Activated CD4-positive, alpha-beta memory T cell treated with anti-CD3 and anti-CD28 coated beads, Interleukin-2, amount 10 ng/mL, durations not matched to agents 7 days and 5 days (primary cell): ENCODE measurements at regions not wholly inside any gene's neighbourhood (a gene's known extent, or its start where the extent isn't known, plus 50 kb on each side); places are given as distances from the start of the nearest gene placed in this dataset.
A peak's percentile ranks its signal among the peaks of the same experiment; 100 is the strongest.

Source experiments
- CTCF ChIA-PET: fragments of 350-600 bp; sonication (Branson Sonifier 250); formaldehyde crosslinking; loops from one replicate; lab custom pipeline; 2021; ENCODE audit warnings: antibody characterized with exemption, inconsistent platforms; lab: Charles Lee
- POLR2A ChIA-PET: fragments of 350-600 bp; sonication (Branson Sonifier 250); formaldehyde crosslinking; loops from one replicate; lab custom pipeline; 2021; ENCODE audit warnings: antibody characterized with exemption; lab: Charles Lee
- DNase-seq: peaks from one replicate; pipeline ENCODE4 v3.0.0-alpha.2; 2020
- H3K27ac Mint-ChIP-seq: one replicate; pipeline ENCODE4 v1.8.0; 2021; ENCODE audit warnings: mild to moderate bottlenecking, mixed read lengths
- H3K27me3 Mint-ChIP-seq: one replicate; pipeline ENCODE4 v1.8.0; 2021; ENCODE audit warnings: mixed read lengths
- H3K36me3 Mint-ChIP-seq: one replicate; pipeline ENCODE4 v1.8.0; 2021; ENCODE audit warnings: low read depth, mixed read lengths
- H3K4me1 Mint-ChIP-seq: one replicate; pipeline ENCODE4 v1.8.0; 2021; ENCODE audit warnings: mixed read lengths
- H3K4me3 Mint-ChIP-seq: one replicate; pipeline ENCODE4 v1.8.0; 2021; ENCODE audit warnings: mild to moderate bottlenecking, mixed read lengths
- H3K9me3 Mint-ChIP-seq: one replicate; pipeline ENCODE4 v1.8.0; 2021; ENCODE audit warnings: mixed read lengths

DNA sequence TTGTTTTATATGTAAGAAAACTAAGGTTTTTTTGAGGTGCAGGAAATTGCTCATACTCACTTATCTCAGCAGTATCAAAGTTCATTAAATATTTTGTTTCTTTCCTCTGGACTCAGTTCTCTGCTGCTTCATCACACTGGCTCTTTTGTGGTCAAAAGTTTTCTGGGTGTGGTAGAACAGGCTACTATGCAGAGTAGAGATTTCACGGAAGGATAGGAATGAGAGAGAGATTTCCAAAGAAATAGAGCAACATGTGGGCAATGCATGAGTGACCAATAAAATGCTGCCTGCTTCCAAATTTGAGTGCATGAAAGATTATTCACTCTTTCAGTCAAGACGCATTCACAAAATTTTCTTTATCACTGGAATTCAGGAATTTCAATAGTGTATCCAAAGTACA lies 577.3 kb upstream of the SEMA6D start:
- Mint-ChIP-seq H3K4me1 (no peaks in the 10 kb centered on the region), H3K27ac (no peak overlapping the region), H3K9me3 (no peaks in the 10 kb centered on the region), H3K4me3 (no peak overlapping the region), H3K27me3 (no peaks in the 10 kb centered on the region), H3K36me3 (no peaks in the 10 kb centered on the region)
- no peak for DNase-seq
- POLR2A ChIA-PET: no interaction called here
- CTCF ChIA-PET: no interaction called here

DNA sequence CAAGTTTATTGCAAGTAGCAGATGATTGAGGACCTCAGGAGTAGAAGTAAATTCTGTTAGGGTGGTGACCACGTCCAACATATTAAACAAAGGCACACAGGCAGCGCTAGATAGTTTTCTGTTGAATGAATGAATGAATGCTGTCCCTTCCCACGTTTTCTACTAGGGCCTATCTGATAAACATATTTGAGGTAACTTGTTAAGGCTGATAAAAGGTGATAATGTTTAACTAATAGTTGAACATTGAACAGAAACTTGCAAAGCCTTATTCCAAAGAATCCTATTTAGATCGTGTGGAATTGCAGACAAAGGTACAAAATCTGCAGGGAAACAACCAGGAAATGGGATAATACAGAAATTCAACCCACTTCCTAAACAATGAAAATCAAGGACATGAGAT lies 559.5 kb upstream of the SEMA6D start:
- no peaks in the 10 kb centered on the region for H3K4me1 Mint-ChIP-seq
- CTCF ChIA-PET: no interaction called here
- H3K9me3 Mint-ChIP-seq: peaks cover 5% of the 10 kb centered on the region
- POLR2A ChIA-PET: no interaction called here
- no peaks in the 10 kb centered on the region for H3K36me3 Mint-ChIP-seq
- H3K27me3 Mint-ChIP-seq: no peaks in the 10 kb centered on the region
- no peak for DNase-seq
- H3K27ac Mint-ChIP-seq: no peak overlapping the region
- no peak overlapping the region for H3K4me3 Mint-ChIP-seq

DNA sequence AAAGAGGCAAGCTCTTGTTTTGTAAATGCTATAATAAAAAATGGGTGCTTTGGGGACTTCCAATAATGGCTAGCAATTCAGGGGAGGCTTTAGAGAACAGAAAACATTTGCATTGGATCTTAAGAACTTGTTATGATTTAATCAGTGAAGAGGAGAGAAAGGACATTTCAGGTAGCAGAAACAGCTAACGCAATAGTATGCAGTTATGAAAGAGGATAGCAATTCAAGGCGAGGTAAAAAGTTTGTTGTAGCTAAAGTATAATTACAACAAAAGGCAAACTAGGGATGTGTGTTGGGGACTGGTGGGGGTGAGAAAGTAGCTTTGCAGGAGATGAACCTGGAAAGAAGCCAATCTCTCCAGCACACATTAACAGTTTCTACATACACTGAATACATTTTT lies 558.7 kb upstream of the SEMA6D start:
- Mint-ChIP-seq H3K4me3 (no peak overlapping the region), H3K27me3 (no peaks in the 10 kb centered on the region), H3K27ac (no peak overlapping the region), H3K36me3 (no peaks in the 10 kb centered on the region), H3K9me3 (peaks cover 5% of the 10 kb centered on the region), H3K4me1 (no peaks in the 10 kb centered on the region)
- ChIA-PET CTCF (no interaction called here), POLR2A (no interaction called here)
- no peak for DNase-seq

GRCh38 chr15:47177177-47177576 lies 540.1 kb upstream of the SEMA6D start:
- Mint-ChIP-seq H3K36me3 (no peaks in the 10 kb centered on the region), H3K27me3 (no peaks in the 10 kb centered on the region), H3K9me3 (peaks cover 8% of the 10 kb centered on the region), H3K4me3 (no peak overlapping the region), H3K27ac (no peak overlapping the region), H3K4me1 (no peaks in the 10 kb centered on the region)
- CTCF ChIA-PET: no interaction called here
- DNase-seq: no peak
- POLR2A ChIA-PET: no interaction called here

GRCh38 chr15:47179988-47180387 lies 537.3 kb upstream of the SEMA6D start:
- Mint-ChIP-seq H3K36me3 (peaks cover 2% of the 10 kb centered on the region), H3K27me3 (peaks cover 20% of the 10 kb centered on the region), H3K4me3 (no peak overlapping the region), H3K9me3 (peaks cover 5% of the 10 kb centered on the region), H3K4me1 (peaks cover 4% of the 10 kb centered on the region), H3K27ac (no peak overlapping the region)
- POLR2A ChIA-PET: no interaction called here
- CTCF ChIA-PET: no interaction called here
- DNase-seq: no peak

DNA sequence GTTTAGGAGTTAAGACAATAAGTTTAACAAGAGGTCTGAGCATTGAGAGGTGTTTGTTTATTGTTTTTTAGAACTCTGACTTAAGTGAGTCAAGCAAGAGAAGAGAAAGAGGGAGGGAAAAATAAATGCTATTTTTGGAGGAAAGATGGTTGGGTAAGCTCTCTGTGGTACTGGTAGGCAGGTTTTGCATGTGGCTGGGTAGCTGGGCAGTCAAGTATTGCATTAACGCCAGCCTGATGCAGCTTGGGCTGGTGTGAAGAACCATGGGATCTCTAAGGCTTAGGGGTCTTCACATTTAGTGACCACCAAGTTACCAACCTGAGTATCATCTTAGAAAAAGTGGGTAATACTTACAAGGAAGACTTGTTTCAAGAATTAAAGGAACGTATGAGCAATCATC lies 534.5 kb upstream of the SEMA6D start:
- Mint-ChIP-seq H3K27me3 (peaks cover 30% of the 10 kb centered on the region), H3K4me3 (no peak overlapping the region), H3K27ac (no peak overlapping the region), H3K36me3 (peaks cover 2% of the 10 kb centered on the region), H3K9me3 (peaks cover 4% of the 10 kb centered on the region), H3K4me1 (peaks cover 7% of the 10 kb centered on the region)
- DNase-seq: no peak
- POLR2A ChIA-PET: no interaction called here
- CTCF ChIA-PET: no interaction called here

DNA sequence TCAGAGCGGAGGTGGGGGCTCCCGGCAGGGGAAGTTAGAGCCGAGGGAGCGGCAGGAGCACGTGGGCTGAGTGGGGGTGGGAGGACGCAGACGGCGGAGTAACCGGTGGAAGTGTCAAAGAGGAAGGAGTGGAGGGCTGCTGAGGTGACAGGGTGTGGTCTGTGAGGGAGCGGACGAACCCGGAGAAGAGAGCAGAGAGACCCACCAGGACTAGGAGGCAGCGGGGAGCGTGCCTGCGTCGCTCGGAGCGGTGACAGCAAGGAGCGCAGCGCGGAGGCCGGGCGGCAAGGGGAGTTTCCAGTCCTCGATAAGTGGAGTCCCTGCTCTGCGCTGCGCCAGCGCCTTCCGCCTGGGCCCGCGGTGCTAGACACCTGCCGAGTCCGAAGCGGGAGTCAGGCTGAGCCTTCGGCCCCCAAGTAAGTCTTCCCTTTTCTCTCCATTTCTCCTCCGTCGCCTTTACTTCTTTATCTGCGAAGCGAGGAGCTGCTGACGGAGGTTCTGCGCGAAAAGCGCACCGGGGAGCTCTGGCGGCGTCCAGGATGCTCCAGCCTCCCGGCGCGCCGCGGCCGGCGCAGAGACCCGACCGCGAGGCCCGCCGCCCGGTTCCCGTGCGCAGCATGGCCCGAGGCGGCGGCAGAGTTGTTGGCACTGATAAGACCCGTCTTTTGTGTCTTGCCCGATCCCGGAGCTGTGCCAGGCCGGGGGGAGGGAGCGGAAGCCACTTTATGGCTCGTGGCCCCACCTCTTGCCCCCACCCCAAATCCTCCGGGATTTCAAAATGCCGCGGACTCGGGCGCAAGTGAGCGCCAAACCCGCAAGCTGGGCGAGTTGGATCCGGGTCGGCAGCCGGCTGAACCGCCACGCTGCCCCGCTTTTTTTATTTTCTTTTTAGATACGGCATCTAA lies 533.0 kb upstream of the SEMA6D start:
- peaks cover 2% of the 10 kb centered on the region for H3K36me3 Mint-ChIP-seq
- no peaks in the 10 kb centered on the region for H3K9me3 Mint-ChIP-seq
- no peak overlapping the region for H3K27ac Mint-ChIP-seq
- peaks cover 30% of the 10 kb centered on the region for H3K27me3 Mint-ChIP-seq
- CTCF ChIA-PET: no interaction called here
- POLR2A ChIA-PET: no interaction called here
- no peak for DNase-seq
- H3K4me3 Mint-ChIP-seq: no peak overlapping the region
- H3K4me1 Mint-ChIP-seq: peaks cover 7% of the 10 kb centered on the region

- DNase-seq: no peak
Observed at GRCh38 chr15:47184908-47185801, 532.1 kb upstream of the SEMA6D start.

GRCh38 chr15:47186075-47186474 lies 531.2 kb upstream of the SEMA6D start:
- no peak overlapping the region for H3K4me3 Mint-ChIP-seq
- H3K27me3 Mint-ChIP-seq: peaks cover 30% of the 10 kb centered on the region
- peaks cover 2% of the 10 kb centered on the region for H3K36me3 Mint-ChIP-seq
- ChIA-PET CTCF (no interaction called here), POLR2A (no interaction called here)
- H3K4me1 Mint-ChIP-seq: peaks cover 7% of the 10 kb centered on the region
- no peaks in the 10 kb centered on the region for H3K9me3 Mint-ChIP-seq
- no peak overlapping the region for H3K27ac Mint-ChIP-seq
- no peak for DNase-seq

More at GRCh38 chr15:47184908-47185801, 532.1 kb upstream of the SEMA6D start:
- no peaks in the 10 kb centered on the region for H3K9me3 Mint-ChIP-seq
- peaks cover 2% of the 10 kb centered on the region for H3K36me3 Mint-ChIP-seq
- no peak overlapping the region for H3K27ac Mint-ChIP-seq
- POLR2A ChIA-PET: no interaction called here
- peaks cover 30% of the 10 kb centered on the region for H3K27me3 Mint-ChIP-seq
- CTCF ChIA-PET: no interaction called here
- no peak overlapping the region for H3K4me3 Mint-ChIP-seq
- H3K4me1 Mint-ChIP-seq: peaks cover 7% of the 10 kb centered on the region

- peaks cover 16% of the 10 kb centered on the region for H3K27me3 Mint-ChIP-seq
- H3K4me3 Mint-ChIP-seq: no peak overlapping the region
- POLR2A ChIA-PET: no interaction called here
- no peak for DNase-seq
- CTCF ChIA-PET: no interaction called here
- no peaks in the 10 kb centered on the region for H3K36me3 Mint-ChIP-seq
- H3K27ac Mint-ChIP-seq: no peak overlapping the region
- peaks cover 5% of the 10 kb centered on the region for H3K4me1 Mint-ChIP-seq
- H3K9me3 Mint-ChIP-seq: no peaks in the 10 kb centered on the region
Observed at GRCh38 chr15:47188758-47189507, 528.4 kb upstream of the SEMA6D start.

DNA sequence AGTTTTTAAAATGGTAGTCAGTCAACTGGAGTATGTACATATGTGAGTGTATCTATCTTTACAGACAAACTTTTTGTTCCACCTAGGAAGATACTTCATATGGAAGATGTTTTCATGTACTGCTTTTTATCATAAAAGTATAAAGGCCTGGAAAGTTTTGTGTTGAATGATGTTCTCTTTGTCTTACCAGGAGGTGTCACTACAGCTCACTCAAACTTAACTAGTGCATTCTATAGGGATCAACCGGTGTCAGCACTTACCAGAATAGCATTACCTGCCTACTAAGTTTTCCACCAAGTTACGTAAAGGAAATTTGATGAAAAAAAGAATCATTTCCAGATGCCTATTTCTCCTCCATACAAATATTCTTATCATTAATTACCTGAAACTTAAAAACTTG lies 522.6 kb upstream of the SEMA6D start:
- CTCF ChIA-PET: interaction anchor here (1.3 to 4.0 kb wide), 3 partner anchors 794 to 1158 kb away, joined by 3 to 27 read pairs (median 8); no protein-coding TSS in a partner anchor
- POLR2A ChIA-PET: no interaction called here
- Mint-ChIP-seq H3K27ac (no peak overlapping the region), H3K36me3 (no peaks in the 10 kb centered on the region), H3K4me3 (no peak overlapping the region), H3K27me3 (no peaks in the 10 kb centered on the region), H3K9me3 (no peaks in the 10 kb centered on the region), H3K4me1 (no peaks in the 10 kb centered on the region)
- DNase-seq: no peak

DNA sequence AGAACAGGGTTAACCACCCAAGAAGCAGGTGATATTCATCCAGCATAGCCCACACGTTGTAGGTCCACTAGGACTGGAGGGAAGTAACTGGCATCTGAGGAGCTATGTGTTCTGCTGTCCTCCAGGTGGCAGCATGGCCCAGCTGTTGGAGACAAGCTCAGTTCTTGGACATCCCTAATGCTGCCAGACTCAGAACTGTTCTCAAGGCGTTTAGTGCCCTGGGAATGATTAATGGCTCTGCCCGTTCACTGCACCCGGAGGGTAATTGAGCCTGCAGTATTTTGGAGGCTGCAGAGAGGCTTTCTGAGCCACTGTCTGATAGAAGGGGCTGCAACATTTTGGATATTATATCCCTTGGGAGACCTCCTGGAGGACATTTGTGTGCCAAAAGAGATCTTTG lies 521.3 kb upstream of the SEMA6D start:
- Mint-ChIP-seq H3K9me3 (no peaks in the 10 kb centered on the region), H3K27ac (no peak overlapping the region), H3K27me3 (no peaks in the 10 kb centered on the region), H3K36me3 (no peaks in the 10 kb centered on the region), H3K4me3 (no peak overlapping the region), H3K4me1 (no peaks in the 10 kb centered on the region)
- ChIA-PET POLR2A (no interaction called here), CTCF (interaction anchor here (0.7 to 4.0 kb wide), 7 partner anchors 18 to 1156 kb away, joined by 3 to 27 read pairs (median 5); no protein-coding TSS in a partner anchor)
- peak; percentile 48 for DNase-seq

DNA sequence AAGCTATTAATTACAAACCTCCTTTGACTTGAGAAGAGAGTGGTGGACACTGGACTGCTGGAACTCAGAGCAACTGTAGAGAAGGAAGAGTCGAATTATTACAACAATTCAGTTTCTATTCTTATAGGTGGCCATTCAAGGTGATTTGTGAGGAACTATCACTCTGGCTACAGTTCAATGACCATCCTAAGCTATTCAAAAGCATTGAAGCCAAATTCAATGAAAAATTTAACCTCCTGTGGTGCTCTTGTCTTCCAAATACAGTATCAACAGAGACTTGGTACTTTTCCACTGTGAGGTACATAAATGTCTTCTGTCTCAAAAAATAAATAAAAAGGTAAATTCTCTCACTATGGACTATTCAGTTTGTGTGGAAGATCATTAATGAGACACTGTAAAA lies 513.3 kb upstream of the SEMA6D start:
- CTCF ChIA-PET: no interaction called here
- Mint-ChIP-seq H3K4me1 (no peaks in the 10 kb centered on the region), H3K27me3 (no peaks in the 10 kb centered on the region), H3K9me3 (no peaks in the 10 kb centered on the region), H3K36me3 (no peaks in the 10 kb centered on the region), H3K4me3 (no peak overlapping the region), H3K27ac (no peak overlapping the region)
- POLR2A ChIA-PET: no interaction called here
- DNase-seq: no peak
